ENCODE measurements at regions not wholly inside any gene's neighbourhood (a gene's known extent, or its start where the extent isn't known, plus 50 kb on each side); places are given as distances from the start of the nearest gene placed in this dataset.

DNA sequence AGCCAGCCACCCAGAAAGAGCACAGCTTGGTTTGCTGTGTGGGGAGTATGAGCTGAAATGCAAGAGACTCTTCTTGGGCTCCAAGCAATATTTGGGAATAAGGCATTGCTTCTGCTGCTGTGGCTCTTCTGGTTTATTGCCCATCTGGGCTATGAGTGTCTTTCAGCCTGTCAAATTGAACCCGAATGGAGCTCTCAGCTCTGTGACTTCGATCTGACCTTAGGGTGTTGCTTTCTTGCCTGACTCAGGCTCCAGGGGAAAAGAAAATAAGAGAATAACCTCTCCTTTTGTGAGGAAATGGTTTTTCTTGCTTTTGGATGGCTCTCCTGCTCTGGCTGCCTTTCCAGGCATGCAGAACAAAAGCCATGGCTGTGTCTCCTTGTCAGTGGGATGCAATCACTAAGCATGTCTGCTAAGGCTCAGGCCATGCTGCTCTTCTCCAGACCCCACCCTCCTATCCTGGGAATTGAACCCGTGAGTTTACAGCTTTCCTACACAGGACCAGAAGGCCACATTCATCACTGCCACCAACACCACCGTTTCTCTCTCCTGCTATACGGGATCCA lies 169.4 kb upstream of the JAG1 start:
- no peak for DNase-seq (ENCODE audit: low read depth)
- H3K4me3 ChIP-seq (ENCODE audit: low read length): no peak overlapping the region
- TF ChIP-seq CTCF (IDR thresholded peaks at IDR 0.05; ENCODE audit: insufficient read depth, low read depth, low read length, missing control alignments): no peak

- no peak overlapping the region for H3K4me3 ChIP-seq (ENCODE audit: low read length)
- DNase-seq (ENCODE audit: low read depth): no peak
- TF ChIP-seq CTCF (IDR thresholded peaks at IDR 0.05; ENCODE audit: insufficient read depth, low read depth, low read length, missing control alignments): no peak
These were observed 173.0 kb upstream of the JAG1 start for GRCh38 chr20:10846766-10847165.

- TF ChIP-seq CTCF (IDR thresholded peaks at IDR 0.05; ENCODE audit: insufficient read depth, low read depth, low read length, missing control alignments): no peak
These were observed 175.1 kb upstream of the JAG1 start for GRCh38 chr20:10848810-10849370.

GRCh38 chr20:10853176-10853575 lies 179.4 kb upstream of the JAG1 start:
- no peak for DNase-seq (ENCODE audit: low read depth)
- H3K4me3 ChIP-seq (ENCODE audit: low read length): no peak overlapping the region
- no peak for TF ChIP-seq CTCF (IDR thresholded peaks at IDR 0.05; ENCODE audit: insufficient read depth, low read depth, low read length, missing control alignments)

More at GRCh38 chr20:10848810-10849370, 175.1 kb upstream of the JAG1 start:
- DNase-seq (ENCODE audit: low read depth): peak; percentile 87
- no peak overlapping the region for H3K4me3 ChIP-seq (ENCODE audit: low read length)

DNA sequence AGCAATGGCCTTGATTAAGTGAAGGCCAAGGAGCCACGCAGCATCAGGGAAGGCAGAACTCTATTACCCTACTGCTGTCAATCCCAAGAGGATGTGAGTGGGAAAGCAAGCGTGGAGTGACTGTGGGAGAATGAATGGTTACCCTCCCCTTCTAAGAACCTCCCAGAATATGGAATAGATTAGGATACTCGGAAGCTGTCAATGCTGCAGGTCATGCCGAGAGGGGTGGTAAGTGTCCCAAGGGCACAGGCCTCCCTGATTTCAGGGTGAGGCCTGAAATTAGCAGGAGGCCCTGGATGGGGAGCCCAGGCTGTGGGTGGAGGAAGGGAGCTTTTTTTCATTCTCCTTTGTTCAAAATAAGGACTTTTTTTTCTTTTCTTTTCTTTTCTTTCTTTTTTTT lies 179.9 kb upstream of the JAG1 start:
- no peak for DNase-seq (ENCODE audit: low read depth)
- TF ChIP-seq CTCF (IDR thresholded peaks at IDR 0.05; ENCODE audit: insufficient read depth, low read depth, low read length, missing control alignments): no peak
- no peak overlapping the region for H3K4me3 ChIP-seq (ENCODE audit: low read length)

- no peak for DNase-seq (ENCODE audit: low read depth)
- TF ChIP-seq CTCF (IDR thresholded peaks at IDR 0.05; ENCODE audit: insufficient read depth, low read depth, low read length, missing control alignments): no peak
- no peak overlapping the region for H3K4me3 ChIP-seq (ENCODE audit: low read length)
These were observed 181.2 kb upstream of the JAG1 start for GRCh38 chr20:10854976-10855375.

DNA sequence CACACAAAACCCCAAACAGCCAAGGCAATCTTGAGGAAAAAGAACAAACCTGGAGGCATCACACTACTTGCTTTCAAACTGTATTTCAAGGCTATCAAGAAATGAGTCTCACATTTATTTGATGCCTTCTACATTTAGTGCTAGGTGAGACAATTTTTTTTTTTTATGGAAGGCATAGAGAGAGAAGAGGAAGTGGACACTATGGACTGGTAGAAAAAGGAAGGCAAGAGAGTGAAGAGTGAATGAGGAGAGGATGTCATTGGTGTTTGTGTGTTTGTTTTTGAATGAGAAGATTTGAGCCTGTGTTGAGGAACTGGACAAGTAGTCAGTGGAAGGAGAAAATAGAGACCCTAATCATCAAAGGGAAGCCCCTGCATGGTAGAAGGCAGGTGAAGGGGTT lies 182.0 kb upstream of the JAG1 start:
- no peak for DNase-seq (ENCODE audit: low read depth)
- no peak for TF ChIP-seq CTCF (IDR thresholded peaks at IDR 0.05; ENCODE audit: insufficient read depth, low read depth, low read length, missing control alignments)
- no peak overlapping the region for H3K4me3 ChIP-seq (ENCODE audit: low read length)

All from epithelial cell of esophagus (primary cell).